IMR-90 (cell line): ENCODE measurements at regions not wholly inside any gene's neighbourhood (a gene's known extent, or its start where the extent isn't known, plus 50 kb on each side); places are given as distances from the start of the nearest gene placed in this dataset.

ENCODE experiments used
- ATAC-seq: fragments of 200-7000 bp; cut with Tn5 transposase; 2 replicates; pipeline ENCODE4 v1.9.1; 2020; ENCODE audit warnings: low read depth, mild to moderate bottlenecking, moderate library complexity
- BruUV-seq: library from RNA; stranded (reverse); fragments of 400-500 nt; replicated peaks from 2 replicates; lab custom pipeline; 2021; lab: Mats Ljungman, UMichigan
- CTCF ChIA-PET: fragments of 300-600 bp; formaldehyde crosslinking; extraction: SDS; loops from one replicate; lab custom pipeline; 2021; ENCODE audit warnings: antibody characterized with exemption; lab: Yijun Ruan, JAX
- POLR2A ChIA-PET: fragments of 300-600 bp; sonication (Branson Sonifier 250); formaldehyde crosslinking; loops from one replicate; lab custom pipeline; 2022; ENCODE audit warnings: antibody characterized with exemption; ENCODE audit not compliant: unreplicated experiment; lab: Charles Lee
- DNase-seq: peaks from one replicate; pipeline ENCODE4 v3.0.0; 2013
- H2AFZ ChIP-seq: replicated peaks from 2 replicates; pipeline ENCODE3; 2013; ENCODE audit warnings: low read length, mild to moderate bottlenecking; ENCODE audit not compliant: poor library complexity
- H2AK5ac ChIP-seq: 2 replicates; pipeline ENCODE4 v1.6.1; 2013; ENCODE audit warnings: low read depth, low read length, inconsistent platforms
- H2AK9ac ChIP-seq: replicated peaks from 2 replicates; pipeline ENCODE3; 2013; ENCODE audit warnings: mild to moderate bottlenecking, low read depth, low read length, moderate library complexity; ENCODE audit not compliant: poor library complexity
- H2BK120ac ChIP-seq: 2 replicates; pipeline ENCODE4 v1.6.1; 2013; ENCODE audit warnings: low read depth, low read length, inconsistent platforms
- H2BK15ac ChIP-seq: 3 replicates; pipeline ENCODE4 v1.6.1; 2013; ENCODE audit warnings: low read depth, low read length, inconsistent platforms
- H2BK20ac ChIP-seq: 2 replicates; pipeline ENCODE4 v1.6.1; 2013; ENCODE audit warnings: low read depth, mild to moderate bottlenecking, inconsistent platforms, low read length, moderate library complexity
- H2BK5ac ChIP-seq: 2 replicates; pipeline ENCODE4 v1.6.1; 2013; ENCODE audit warnings: mild to moderate bottlenecking, low read depth, low read length, inconsistent platforms; ENCODE audit not compliant: poor library complexity, severe bottlenecking
- H3K14ac ChIP-seq: replicated peaks from 2 replicates; pipeline ENCODE4 v1.6.1; 2013; ENCODE audit warnings: low read depth, low read length, inconsistent platforms
- H3K18ac ChIP-seq: 2 replicates; pipeline ENCODE4 v1.6.1; 2013; ENCODE audit warnings: low read depth, low read length, control low read depth
- H3K23ac ChIP-seq: 2 replicates; pipeline ENCODE4 v1.6.1; 2013; ENCODE audit warnings: low read depth, low read length, inconsistent platforms
- H3K27ac ChIP-seq: 2 replicates; pipeline ENCODE4 v1.5.1; 2013; ENCODE audit warnings: mild to moderate bottlenecking, control low read depth, low read length; ENCODE audit not compliant: insufficient read depth
- H3K27me3 ChIP-seq: 2 replicates; pipeline ENCODE4 v1.6.1; 2013; ENCODE audit warnings: low read length; ENCODE audit not compliant: control insufficient read depth, insufficient read depth
- H3K36me3 ChIP-seq: 2 replicates; pipeline ENCODE4 v1.6.1; 2013; ENCODE audit warnings: low read length, mixed read lengths; ENCODE audit not compliant: control insufficient read depth, insufficient read depth
- H3K4ac ChIP-seq: 2 replicates; pipeline ENCODE4 v1.6.1; 2013; ENCODE audit warnings: low read depth, low read length, inconsistent platforms
- H3K4me1 ChIP-seq: 2 replicates; pipeline ENCODE4 v1.6.1; 2013; ENCODE audit warnings: low read length, mixed read lengths; ENCODE audit not compliant: control insufficient read depth, insufficient read depth
- H3K4me2 ChIP-seq: 2 replicates; pipeline ENCODE4 v1.6.1; 2013; ENCODE audit warnings: low read depth, mild to moderate bottlenecking, control low read depth, low read length, moderate library complexity
- H3K4me3 ChIP-seq: 2 replicates; pipeline ENCODE4 v1.5.1; 2013; ENCODE audit warnings: low read depth, mild to moderate bottlenecking, control low read depth, low read length, moderate library complexity; ENCODE audit not compliant: insufficient read depth
- H3K56ac ChIP-seq: 2 replicates; pipeline ENCODE4 v1.6.1; 2013; ENCODE audit warnings: low read length, inconsistent platforms; ENCODE audit not compliant: insufficient read depth; ENCODE audit errors: extremely low read depth
- H3K79me1 ChIP-seq, 2 experiments: 2 replicates each; pipeline ENCODE4 v1.6.1; 2013; ENCODE audit warnings: low read length in 2 of 2, inconsistent platforms in 1 of 2, low read depth in 1 of 2
- H3K9ac ChIP-seq: 2 replicates; pipeline ENCODE4 v1.6.1; 2013; ENCODE audit warnings: low read depth, low read length, control low read depth
- H3K9me1 ChIP-seq: 2 replicates; pipeline ENCODE4 v1.6.1; 2013; ENCODE audit warnings: low read length, inconsistent platforms; ENCODE audit not compliant: insufficient read depth
- H3K9me3 ChIP-seq: 2 replicates; pipeline ENCODE4 v1.6.1; 2013; ENCODE audit warnings: low read length; ENCODE audit not compliant: control insufficient read depth, insufficient read depth
- H4K20me1 ChIP-seq: 2 replicates; pipeline ENCODE4 v1.6.1; 2013; ENCODE audit warnings: low read length, inconsistent platforms; ENCODE audit not compliant: insufficient read depth
- H4K5ac ChIP-seq: 2 replicates; pipeline ENCODE4 v1.6.1; 2013; ENCODE audit warnings: mild to moderate bottlenecking, low read depth, low read length, control low read depth
- H4K8ac ChIP-seq, 2 experiments: 2 replicates each; pipeline ENCODE4 v1.6.1; 2013; ENCODE audit warnings: low read depth in 2 of 2, low read length in 2 of 2, control low read depth in 1 of 2, inconsistent platforms in 1 of 2
- H4K91ac ChIP-seq: 2 replicates; pipeline ENCODE4 v1.6.1; 2013; ENCODE audit warnings: low read depth, low read length, inconsistent platforms; ENCODE audit not compliant: insufficient read depth
- BHLHE40 ChIP-seq: fragments of 150-350 bp; IDR thresholded peaks from 2 replicates; pipeline ENCODE4 v1.6.1; 2016; ENCODE audit warnings: mild to moderate bottlenecking, low read depth, low read length
- CEBPB ChIP-seq: IDR thresholded peaks from 2 replicates; pipeline ENCODE4 v1.6.1; 2012; ENCODE audit warnings: low read depth, low read length, improper control_type of control experiment
- CHD1 ChIP-seq: IDR thresholded peaks from 2 replicates; pipeline ENCODE4 v1.6.1; 2012; ENCODE audit warnings: low read depth, low read length, improper control_type of control experiment
- CTCF ChIP-seq: conservative IDR thresholded peaks from 2 replicates; pipeline ENCODE4 v1.5.1; 2012; ENCODE audit warnings: mild to moderate bottlenecking, low read depth, low read length, improper control_type of control experiment
- FOS ChIP-seq: fragments of 150-350 bp; IDR thresholded peaks from 2 replicates; pipeline ENCODE4 v1.6.1; 2016; ENCODE audit warnings: low read depth, low read length
- MAFK ChIP-seq: IDR thresholded peaks from 2 replicates; pipeline ENCODE4 v1.6.1; 2012; ENCODE audit warnings: low read depth, low read length, improper control_type of control experiment
- MAZ ChIP-seq: IDR thresholded peaks from 2 replicates; pipeline ENCODE4 v1.6.1; 2012; ENCODE audit warnings: low read depth, mild to moderate bottlenecking, low read length, improper control_type of control experiment, moderate library complexity, borderline replicate concordance
- MXI1 ChIP-seq: IDR thresholded peaks from 2 replicates; pipeline ENCODE4 v1.6.1; 2012; ENCODE audit warnings: low read depth, mild to moderate bottlenecking, low read length, moderate library complexity, borderline replicate concordance
- NFE2L2 ChIP-seq: fragments of 150-350 bp; IDR thresholded peaks from 2 replicates; pipeline ENCODE4 v1.6.1; 2016; ENCODE audit warnings: low read depth, mild to moderate bottlenecking, low read length
- POLR2A ChIP-seq: IDR thresholded peaks from 2 replicates; pipeline ENCODE4 v1.6.1; 2012; ENCODE audit warnings: mild to moderate bottlenecking, low read depth, low read length
- RAD21 ChIP-seq: IDR thresholded peaks from 2 replicates; pipeline ENCODE4 v1.6.1; 2012; ENCODE audit warnings: low read length, improper control_type of control experiment
- RCOR1 ChIP-seq: IDR thresholded peaks from 2 replicates; pipeline ENCODE4 v1.6.1; 2012; ENCODE audit warnings: mild to moderate bottlenecking, low read length, improper control_type of control experiment; ENCODE audit not compliant: insufficient replicate concordance
- RFX5 ChIP-seq: IDR thresholded peaks from 2 replicates; pipeline ENCODE4 v1.8.0; 2012; ENCODE audit warnings: low read depth, mild to moderate bottlenecking, low read length, moderate library complexity
- SMC3 ChIP-seq: fragments of 150-350 bp; IDR thresholded peaks from 2 replicates; pipeline ENCODE4 v1.6.1; 2016; ENCODE audit warnings: low read depth, mild to moderate bottlenecking, antibody characterized with exemption, low read length, moderate library complexity
- WGBS, 2 experiments: methylation state at CpG; one replicate each; pipeline versions ENCODE4 v1.1.5 to v1.1.7; 2013; ENCODE audit warnings: missing lambda C conversion rate in 2 of 2; ENCODE audit not compliant: insufficient read length in 1 of 2; ENCODE audit errors: extremely low coverage in 2 of 2; 5-methylcytosine and 5-hydroxymethylcytosine counted together
- dilution Hi-C: fragments of 300-500 bp; cut with HindIII; formaldehyde crosslinking; loops from one replicate; pipeline ENCODE4 v1.14.3; 2018; ENCODE audit warnings: low sequenced_read_pairs; ENCODE audit not compliant: unreplicated experiment
- in situ Hi-C: fragments of 300-500 bp; cut with MboI; formaldehyde crosslinking; loops from 3 replicates; pipeline ENCODE4 v1.14.3; 2019; ENCODE audit warnings: low sequenced_read_pairs, inconsistent platforms, mixed read lengths
- intact Hi-C: fragments of 100-400 bp; cut with micrococcal nuclease; formaldehyde crosslinking; loops from 2 replicates; pipeline ENCODE4 v1.10.0; 2022
- TF ChIP-seq, protein P1 (sequence below): fragments of 150-350 bp; IDR thresholded peaks from 2 replicates; pipeline ENCODE4 v1.6.1; 2016; ENCODE audit warnings: low read depth, mild to moderate bottlenecking, low read length, moderate library complexity, borderline replicate concordance
- TF ChIP-seq, protein P2 (sequence below): fragments of 150-350 bp; IDR thresholded peaks from 2 replicates; pipeline ENCODE4 v1.6.1; 2017; ENCODE audit warnings: mild to moderate bottlenecking, antibody characterized with exemption, low read length, low read depth

- no peak for DNase-seq
- Histone ChIP-seq H3K9me3 (no peaks in the 10 kb centered on the region), H2BK20ac (no peak overlapping the region), H2BK5ac (no peak overlapping the region), H3K4me2 (no peak overlapping the region), H3K9me1 (no peaks in the 10 kb centered on the region), H3K56ac (no peak overlapping the region), H2AFZ (no peak overlapping the region), H3K79me1 (no peaks in the 10 kb centered on the region), H3K23ac (no peak overlapping the region), H3K4me3 (no peak overlapping the region), H3K18ac (no peak overlapping the region), H2BK120ac (no peak overlapping the region), H3K14ac (no peak overlapping the region), H4K8ac (no peak overlapping the region), H2AK9ac (no peak overlapping the region), H2AK5ac (no peak overlapping the region), H2BK15ac (no peak overlapping the region), H4K20me1 (no peaks in the 10 kb centered on the region), H3K9ac (no peak overlapping the region), H3K4ac (no peak overlapping the region), H3K36me3 (no peaks in the 10 kb centered on the region), H3K27ac (no peak overlapping the region), H4K5ac (no peak overlapping the region), H3K4me1 (no peaks in the 10 kb centered on the region), H3K27me3 (no peaks in the 10 kb centered on the region), H4K91ac (no peak overlapping the region)
- CTCF ChIA-PET = no interaction called here
- TF ChIP-seq MXI1 (no peak), POLR2A (no peak), CHD1 (no peak), RAD21 (no peak), CEBPB (no peak), CTCF (no peak), MAFK (no peak), SMC3 (no peak), NFE2L2 (no peak), RFX5 (no peak), BHLHE40 (no peak), FOS (no peak), RCOR1 (no peak), MAZ (no peak)
- TF ChIP-seq, protein P1, sequence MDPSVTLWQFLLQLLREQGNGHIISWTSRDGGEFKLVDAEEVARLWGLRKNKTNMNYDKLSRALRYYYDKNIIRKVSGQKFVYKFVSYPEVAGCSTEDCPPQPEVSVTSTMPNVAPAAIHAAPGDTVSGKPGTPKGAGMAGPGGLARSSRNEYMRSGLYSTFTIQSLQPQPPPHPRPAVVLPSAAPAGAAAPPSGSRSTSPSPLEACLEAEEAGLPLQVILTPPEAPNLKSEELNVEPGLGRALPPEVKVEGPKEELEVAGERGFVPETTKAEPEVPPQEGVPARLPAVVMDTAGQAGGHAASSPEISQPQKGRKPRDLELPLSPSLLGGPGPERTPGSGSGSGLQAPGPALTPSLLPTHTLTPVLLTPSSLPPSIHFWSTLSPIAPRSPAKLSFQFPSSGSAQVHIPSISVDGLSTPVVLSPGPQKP = no peak
- TF ChIP-seq, protein P2, sequence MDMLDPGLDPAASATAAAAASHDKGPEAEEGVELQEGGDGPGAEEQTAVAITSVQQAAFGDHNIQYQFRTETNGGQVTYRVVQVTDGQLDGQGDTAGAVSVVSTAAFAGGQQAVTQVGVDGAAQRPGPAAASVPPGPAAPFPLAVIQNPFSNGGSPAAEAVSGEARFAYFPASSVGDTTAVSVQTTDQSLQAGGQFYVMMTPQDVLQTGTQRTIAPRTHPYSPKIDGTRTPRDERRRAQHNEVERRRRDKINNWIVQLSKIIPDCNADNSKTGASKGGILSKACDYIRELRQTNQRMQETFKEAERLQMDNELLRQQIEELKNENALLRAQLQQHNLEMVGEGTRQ = no peak
- dilution Hi-C loops = no loop called here
- intact Hi-C loops = no loop called here
- POLR2A ChIA-PET = no interaction called here
- in situ Hi-C loops = no loop called here
- no TSS peak for BruUV-seq
- WGBS, 2 experiments = no CpG with 5 or more reads among the region's 2 CpGs
- ATAC-seq = no peak
These were observed 922.5 kb downstream of the SUCLG1 start for GRCh38 chr2:83536556-83536955.
